Type B pancreatic cell (in vitro differentiated cells): ENCODE measurements at regions not wholly inside any gene's neighbourhood (a gene's known extent, or its start where the extent isn't known, plus 50 kb on each side); places are given as distances from the start of the nearest gene placed in this dataset.

Experiments
- DNase-seq: peaks from one replicate; pipeline ENCODE4 v3.0.0; 2021; ENCODE audit warnings: mixed read lengths; ENCODE audit not compliant: unreplicated experiment; ENCODE audit errors: extremely low spot score
- H3K27ac Mint-ChIP-seq: 2 replicates; pipeline ENCODE4 v1.8.0; 2021; ENCODE audit warnings: mild to moderate bottlenecking, mixed read lengths
- H3K27me3 Mint-ChIP-seq: 2 replicates; pipeline ENCODE4 v1.8.0; 2021; ENCODE audit warnings: mixed read lengths
- H3K36me3 Mint-ChIP-seq: 2 replicates; pipeline ENCODE4 v1.8.0; 2021; ENCODE audit warnings: mixed read lengths
- H3K4me1 Mint-ChIP-seq: one replicate; pipeline ENCODE4 v1.8.0; 2021; ENCODE audit warnings: mixed read lengths; ENCODE audit not compliant: unreplicated experiment
- H3K4me3 Mint-ChIP-seq: 2 replicates; pipeline ENCODE4 v1.8.0; 2021; ENCODE audit warnings: mild to moderate bottlenecking, mixed read lengths
- H3K9me3 Mint-ChIP-seq: 2 replicates; pipeline ENCODE4 v1.8.0; 2021; ENCODE audit warnings: mixed read lengths
- TF ChIP-seq, protein P1 (sequence below): fragments of 200-600 bp; sonication (generic); conservative IDR thresholded peaks from 2 replicates; pipeline ENCODE4 v1.5.0; 2021; ENCODE audit warnings: antibody characterized with exemption, mild to moderate bottlenecking

DNA sequence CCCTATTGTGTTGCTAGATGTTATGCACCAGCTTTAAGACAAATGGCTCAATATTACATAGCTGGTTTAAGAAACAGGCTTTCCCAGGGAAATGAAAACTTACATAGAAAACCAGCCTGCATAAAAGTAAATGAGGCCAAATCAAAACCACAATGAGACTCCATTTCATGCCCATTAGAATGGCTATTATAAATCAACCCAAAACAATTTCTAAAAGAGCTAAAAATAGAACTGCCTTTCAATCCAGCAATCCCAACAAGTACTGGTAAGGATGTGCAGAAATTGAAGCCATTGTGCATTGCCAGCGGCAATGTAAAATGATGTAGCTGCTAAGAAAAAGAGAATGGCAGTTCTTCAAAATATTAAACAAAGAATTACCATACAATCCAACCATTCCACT, 1170.0 kb upstream of the CDH9 start:
- no peak overlapping the region for H3K4me3 Mint-ChIP-seq
- H3K9me3 Mint-ChIP-seq: no peaks in the 10 kb centered on the region
- TF ChIP-seq, protein P1, sequence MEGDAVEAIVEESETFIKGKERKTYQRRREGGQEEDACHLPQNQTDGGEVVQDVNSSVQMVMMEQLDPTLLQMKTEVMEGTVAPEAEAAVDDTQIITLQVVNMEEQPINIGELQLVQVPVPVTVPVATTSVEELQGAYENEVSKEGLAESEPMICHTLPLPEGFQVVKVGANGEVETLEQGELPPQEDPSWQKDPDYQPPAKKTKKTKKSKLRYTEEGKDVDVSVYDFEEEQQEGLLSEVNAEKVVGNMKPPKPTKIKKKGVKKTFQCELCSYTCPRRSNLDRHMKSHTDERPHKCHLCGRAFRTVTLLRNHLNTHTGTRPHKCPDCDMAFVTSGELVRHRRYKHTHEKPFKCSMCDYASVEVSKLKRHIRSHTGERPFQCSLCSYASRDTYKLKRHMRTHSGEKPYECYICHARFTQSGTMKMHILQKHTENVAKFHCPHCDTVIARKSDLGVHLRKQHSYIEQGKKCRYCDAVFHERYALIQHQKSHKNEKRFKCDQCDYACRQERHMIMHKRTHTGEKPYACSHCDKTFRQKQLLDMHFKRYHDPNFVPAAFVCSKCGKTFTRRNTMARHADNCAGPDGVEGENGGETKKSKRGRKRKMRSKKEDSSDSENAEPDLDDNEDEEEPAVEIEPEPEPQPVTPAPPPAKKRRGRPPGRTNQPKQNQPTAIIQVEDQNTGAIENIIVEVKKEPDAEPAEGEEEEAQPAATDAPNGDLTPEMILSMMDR: no peak
- H3K4me1 Mint-ChIP-seq: no peaks in the 10 kb centered on the region
- no peaks in the 10 kb centered on the region for H3K36me3 Mint-ChIP-seq
- no peaks in the 10 kb centered on the region for H3K27me3 Mint-ChIP-seq
- no peak for DNase-seq
- no peak overlapping the region for H3K27ac Mint-ChIP-seq

DNA sequence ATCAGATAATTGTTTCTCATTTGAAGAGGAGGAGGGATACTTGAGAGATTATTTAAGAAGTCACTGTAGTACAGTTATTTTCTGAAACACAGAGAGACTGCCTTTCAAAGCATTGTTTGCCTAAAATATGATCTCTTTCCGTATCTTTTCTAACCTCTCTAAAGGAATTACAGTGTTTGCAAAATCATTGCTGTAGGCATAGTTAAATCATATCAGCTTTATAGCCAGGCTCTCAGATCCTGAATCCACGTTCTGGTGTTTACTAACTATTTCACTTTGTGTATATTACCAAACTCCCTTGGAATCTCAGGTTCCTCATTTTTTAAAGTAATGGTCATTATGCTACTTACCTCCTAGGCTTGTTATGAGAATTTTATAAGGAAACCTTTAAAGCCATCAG, 1151.6 kb upstream of the CDH9 start:
- H3K4me3 Mint-ChIP-seq: no peak overlapping the region
- H3K9me3 Mint-ChIP-seq: no peaks in the 10 kb centered on the region

GRCh38 chr5:28174691-28175090, 1136.3 kb upstream of the CDH9 start:
- Mint-ChIP-seq H3K9me3 (no peaks in the 10 kb centered on the region), H3K36me3 (no peaks in the 10 kb centered on the region), H3K4me1 (no peaks in the 10 kb centered on the region), H3K4me3 (no peak overlapping the region), H3K27ac (no peak overlapping the region), H3K27me3 (no peaks in the 10 kb centered on the region)
- DNase-seq: no peak
- TF ChIP-seq, protein P1: no peak

More for the DNA sequence above, 1151.6 kb upstream of the CDH9 start:
- H3K27me3 Mint-ChIP-seq: no peaks in the 10 kb centered on the region
- H3K4me1 Mint-ChIP-seq: no peaks in the 10 kb centered on the region
- no peaks in the 10 kb centered on the region for H3K36me3 Mint-ChIP-seq
- no peak overlapping the region for H3K27ac Mint-ChIP-seq
- DNase-seq: no peak
- TF ChIP-seq, protein P1: no peak

GRCh38 chr5:28165096-28165495, 1126.7 kb upstream of the CDH9 start:
- peaks cover 11% of the 10 kb centered on the region for H3K4me1 Mint-ChIP-seq
- H3K27me3 Mint-ChIP-seq: no peaks in the 10 kb centered on the region
- no peak for DNase-seq
- no peak overlapping the region for H3K4me3 Mint-ChIP-seq
- no peak overlapping the region for H3K27ac Mint-ChIP-seq
- H3K9me3 Mint-ChIP-seq: no peaks in the 10 kb centered on the region
- no peaks in the 10 kb centered on the region for H3K36me3 Mint-ChIP-seq
- TF ChIP-seq, protein P1: no peak

DNA sequence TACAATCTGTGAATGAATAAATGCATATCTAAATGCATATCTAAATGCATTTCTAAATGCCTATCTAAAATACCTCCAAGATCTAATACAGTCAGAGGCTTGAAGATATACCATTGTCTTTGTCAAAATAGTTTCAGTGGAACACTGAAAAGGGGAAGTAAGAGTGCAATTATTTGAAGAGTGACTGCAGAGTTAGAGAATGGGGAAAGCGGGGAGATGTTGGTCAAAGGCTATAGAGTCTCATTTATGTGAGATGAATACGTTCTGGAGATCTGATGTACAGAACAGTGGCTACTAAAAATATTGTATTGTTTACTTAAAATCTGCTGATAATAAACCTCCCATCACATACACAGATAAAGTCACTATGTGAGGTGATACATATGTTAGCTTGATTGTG, 1126.2 kb upstream of the CDH9 start:
- no peaks in the 10 kb centered on the region for H3K36me3 Mint-ChIP-seq
- no peak overlapping the region for H3K4me3 Mint-ChIP-seq
- no peak for DNase-seq
- peaks cover 11% of the 10 kb centered on the region for H3K4me1 Mint-ChIP-seq
- H3K27ac Mint-ChIP-seq: no peak overlapping the region
- no peaks in the 10 kb centered on the region for H3K27me3 Mint-ChIP-seq
- TF ChIP-seq, protein P1: no peak
- no peaks in the 10 kb centered on the region for H3K9me3 Mint-ChIP-seq

DNA sequence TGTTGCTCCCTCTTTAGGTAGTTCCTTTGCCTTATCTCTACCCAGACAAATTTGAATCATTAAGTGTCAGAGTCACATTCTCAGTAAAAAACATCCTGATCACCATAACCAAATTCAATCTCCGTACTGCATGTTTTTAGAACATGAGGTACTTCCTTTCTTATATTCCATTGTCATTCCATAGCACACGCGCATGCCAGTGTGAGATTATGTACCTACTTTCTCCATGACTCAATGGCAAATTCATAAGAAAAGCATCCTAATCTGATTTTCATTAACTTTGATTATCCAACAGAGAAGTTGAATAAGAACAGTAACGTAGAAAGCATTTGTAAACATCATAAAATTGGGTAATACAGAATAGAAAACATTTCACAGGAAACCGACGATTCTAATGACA, 1118.6 kb upstream of the CDH9 start:
- H3K9me3 Mint-ChIP-seq: no peaks in the 10 kb centered on the region
- DNase-seq: no peak
- H3K36me3 Mint-ChIP-seq: no peaks in the 10 kb centered on the region
- H3K27ac Mint-ChIP-seq: no peak overlapping the region
- no peaks in the 10 kb centered on the region for H3K27me3 Mint-ChIP-seq
- no peaks in the 10 kb centered on the region for H3K4me1 Mint-ChIP-seq
- TF ChIP-seq, protein P1: no peak
- no peak overlapping the region for H3K4me3 Mint-ChIP-seq
